ENCODE measurements at regions not wholly inside any gene's neighbourhood (a gene's known extent, or its start where the extent isn't known, plus 50 kb on each side); places are given as distances from the start of the nearest gene placed in this dataset.
A peak's percentile ranks its signal among the peaks of the same experiment; 100 is the strongest.
"Not testable (repeated sequence)": the region's sequence is repeated elsewhere in the genome, so short reads cannot be mapped to it uniquely, and the experiment has no call there.

DNA sequence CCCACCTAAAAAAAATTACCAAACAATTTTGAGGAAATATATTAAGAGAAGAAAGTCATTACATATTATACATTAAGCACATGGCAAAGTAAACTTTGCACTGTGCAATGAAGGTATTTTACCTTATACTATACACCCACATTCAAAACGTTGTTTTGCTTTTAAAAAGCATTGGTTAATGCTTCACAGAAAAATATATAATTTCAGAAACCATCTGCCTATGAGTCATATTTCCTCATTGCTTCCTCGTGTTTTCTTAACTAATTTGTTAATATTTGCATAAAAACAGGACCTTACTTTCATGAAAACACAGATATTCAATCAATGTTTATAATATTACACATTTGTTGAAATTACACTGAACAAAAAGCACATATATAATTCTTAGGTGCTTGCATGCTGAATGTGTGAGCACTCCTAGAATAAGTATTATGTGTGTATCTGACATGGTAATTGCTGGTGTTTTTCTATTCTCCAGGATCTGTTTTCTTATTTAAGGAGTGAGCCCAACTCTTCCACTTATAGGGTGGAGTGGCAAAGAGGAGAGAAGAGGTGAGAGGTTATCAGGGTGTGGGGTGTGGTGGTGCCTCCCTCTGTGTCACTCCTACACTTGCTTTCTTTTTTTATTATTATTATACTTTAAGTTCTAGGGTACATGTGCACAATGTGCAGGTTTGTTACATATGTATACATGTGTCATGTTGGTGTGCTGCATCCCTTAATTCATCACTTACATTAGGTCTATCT, 95.1 kb upstream of the IQCM start:
- ChIA-PET CTCF (no interaction called here), POLR2A (no interaction called here)
- Histone ChIP-seq H3K27ac (ENCODE audit: insufficient read depth in 1 of 2, low read depth in 1 of 2, low read length in 2 of 2, poor library complexity in 1 of 2, severe bottlenecking in 2 of 2) (no peak overlapping the region), H3K9me3 (ENCODE audit: control extremely low read depth in 1 of 5, control insufficient read depth in 4 of 5, insufficient read depth in 2 of 5, low read depth in 1 of 5, low read length in 4 of 5) (no peaks in the 10 kb centered on the region), H3K4me1 (ENCODE audit: control extremely low read depth in 1 of 4, control insufficient read depth in 4 of 4, insufficient read depth in 4 of 4, low read length in 3 of 4) (no peaks in the 10 kb centered on the region), H3K4me3 (ENCODE audit: control insufficient read depth in 1 of 7, extremely low read depth in 1 of 7, insufficient read depth in 4 of 7, low read depth in 2 of 7, low read length in 6 of 7) (no peak overlapping the region), H3K36me3 (ENCODE audit: control insufficient read depth in 4 of 4, insufficient read depth in 4 of 4, low read length in 3 of 4) (no peaks in the 10 kb centered on the region), H3K27me3 (replicated peaks in 2 of 5; ENCODE audit: control insufficient read depth in 4 of 5, insufficient read depth in 5 of 5, low read length in 4 of 5) (no peaks in the 10 kb centered on the region)
- no CpG with 5 or more reads among the region's 2 CpGs for WGBS (ENCODE audit: insufficient coverage)
- no peak for DNase-seq

DNA sequence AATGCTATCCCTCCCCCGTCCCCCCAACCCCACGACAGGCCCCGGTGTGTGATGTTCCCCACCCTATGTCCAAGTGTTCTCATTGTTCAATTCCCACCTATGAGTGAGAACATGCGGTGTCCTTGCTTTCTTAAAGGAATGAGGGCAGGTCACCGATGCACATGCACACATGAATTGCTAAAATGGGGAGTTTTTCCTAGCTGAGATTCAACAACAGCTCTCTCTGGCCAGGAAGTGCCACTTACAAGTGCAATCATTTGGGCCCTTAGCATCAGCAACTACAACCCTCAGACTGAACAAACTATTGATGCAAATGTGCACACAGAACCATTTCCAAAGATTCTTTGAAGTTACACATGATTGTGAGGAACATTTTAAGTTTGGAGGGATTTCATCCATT, 95.7 kb upstream of the IQCM start:
- no peak overlapping the region for H3K27ac ChIP-seq (ENCODE audit: insufficient read depth in 1 of 2, low read depth in 1 of 2, low read length in 2 of 2, poor library complexity in 1 of 2, severe bottlenecking in 2 of 2)
- WGBS (ENCODE audit: insufficient coverage), result 95% methylated on average over 5 of the region's 5 CpGs
- no peaks in the 10 kb centered on the region for H3K9me3 ChIP-seq (ENCODE audit: control extremely low read depth in 1 of 5, control insufficient read depth in 4 of 5, insufficient read depth in 2 of 5, low read depth in 1 of 5, low read length in 4 of 5)
- CTCF ChIA-PET, result no interaction called here
- H3K4me3 ChIP-seq (ENCODE audit: control insufficient read depth in 1 of 7, extremely low read depth in 1 of 7, insufficient read depth in 4 of 7, low read depth in 2 of 7, low read length in 6 of 7), result no peak overlapping the region
- DNase-seq, result no peak
- POLR2A ChIA-PET, result no interaction called here
- no peaks in the 10 kb centered on the region for H3K36me3 ChIP-seq (ENCODE audit: control insufficient read depth in 4 of 4, insufficient read depth in 4 of 4, low read length in 3 of 4)
- H3K4me1 ChIP-seq (ENCODE audit: control extremely low read depth in 1 of 4, control insufficient read depth in 4 of 4, insufficient read depth in 4 of 4, low read length in 3 of 4), result no peaks in the 10 kb centered on the region
- H3K27me3 ChIP-seq (replicated peaks in 2 of 5; ENCODE audit: control insufficient read depth in 4 of 5, insufficient read depth in 5 of 5, low read length in 4 of 5), result no peaks in the 10 kb centered on the region

DNA sequence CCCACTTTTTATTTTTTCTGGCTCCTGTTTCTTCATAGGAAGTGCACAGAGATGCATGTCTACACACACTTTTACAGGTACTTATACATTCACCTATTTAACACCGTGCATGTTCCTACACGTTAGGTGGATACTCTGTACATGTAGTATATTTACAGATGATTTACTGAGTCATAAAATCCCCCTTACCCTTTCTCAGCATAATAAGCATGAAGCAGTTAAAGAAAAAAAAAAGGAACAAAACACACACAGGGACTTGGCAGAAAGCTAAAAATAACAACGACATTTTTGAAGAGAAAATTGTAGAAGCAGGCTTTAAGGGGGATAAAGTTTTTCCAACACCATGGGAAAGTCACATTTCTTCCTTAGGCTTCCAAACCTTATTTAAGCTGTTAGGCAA, 96.4 kb upstream of the IQCM start:
- WGBS (ENCODE audit: insufficient coverage), result 0% methylated on average over 1 of the region's 3 CpGs
- Histone ChIP-seq H3K27ac (ENCODE audit: insufficient read depth in 1 of 2, low read depth in 1 of 2, low read length in 2 of 2, poor library complexity in 1 of 2, severe bottlenecking in 2 of 2) (no peak overlapping the region), H3K27me3 (replicated peaks in 2 of 5; ENCODE audit: control insufficient read depth in 4 of 5, insufficient read depth in 5 of 5, low read length in 4 of 5) (no peaks in the 10 kb centered on the region), H3K4me3 (ENCODE audit: control insufficient read depth in 1 of 7, extremely low read depth in 1 of 7, insufficient read depth in 4 of 7, low read depth in 2 of 7, low read length in 6 of 7) (no peak overlapping the region), H3K36me3 (ENCODE audit: control insufficient read depth in 4 of 4, insufficient read depth in 4 of 4, low read length in 3 of 4) (no peaks in the 10 kb centered on the region), H3K4me1 (ENCODE audit: control extremely low read depth in 1 of 4, control insufficient read depth in 4 of 4, insufficient read depth in 4 of 4, low read length in 3 of 4) (no peaks in the 10 kb centered on the region), H3K9me3 (ENCODE audit: control extremely low read depth in 1 of 5, control insufficient read depth in 4 of 5, insufficient read depth in 2 of 5, low read depth in 1 of 5, low read length in 4 of 5) (no peaks in the 10 kb centered on the region)
- DNase-seq, result no peak
- ChIA-PET POLR2A (no interaction called here), CTCF (no interaction called here)

DNA sequence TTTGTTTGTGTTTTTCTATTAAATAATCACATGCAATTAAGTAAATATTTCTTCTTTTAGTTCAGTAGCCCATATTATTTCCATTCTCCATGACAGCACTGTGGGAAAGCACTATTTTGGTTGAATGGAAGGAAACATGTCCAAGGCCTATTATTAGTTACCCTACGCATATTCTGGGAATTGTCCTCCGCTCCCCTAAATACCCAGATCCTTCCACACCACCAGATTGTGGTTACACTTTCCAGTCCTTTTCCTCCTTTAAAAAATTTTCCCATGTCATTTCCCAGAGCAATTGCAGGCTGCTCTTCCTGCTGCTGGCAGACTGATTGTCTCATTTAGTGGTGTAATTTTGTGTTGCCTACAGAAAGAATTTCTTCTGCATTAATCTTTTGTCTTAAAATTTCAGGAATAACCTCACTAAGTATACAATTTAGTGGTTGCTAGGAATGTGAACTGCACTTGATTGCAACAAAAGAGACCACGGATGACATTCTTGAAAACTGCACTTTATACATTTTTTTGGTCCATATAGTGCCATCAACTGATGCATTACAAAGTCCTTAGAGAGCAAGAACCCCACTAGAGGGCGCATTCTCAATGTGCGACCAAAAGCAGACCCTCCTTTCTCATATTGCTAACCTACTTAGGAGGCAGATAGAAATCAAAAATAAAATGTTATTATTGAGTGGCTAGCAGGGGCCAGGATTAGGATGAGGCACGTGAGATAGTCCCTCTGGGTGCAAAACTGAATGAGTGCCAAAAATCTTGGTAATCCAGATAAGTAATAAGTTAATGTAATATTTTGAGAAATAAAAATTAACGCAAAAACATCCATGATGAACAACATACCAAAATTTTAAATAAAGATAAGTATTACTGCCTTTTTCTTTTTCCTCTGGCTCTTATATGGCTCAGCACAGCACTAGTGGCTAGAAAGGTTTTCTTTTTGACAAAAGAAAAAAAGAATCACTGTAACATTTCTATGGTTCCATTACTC, 98.8 kb upstream of the IQCM start:
- no peak overlapping the region for H3K27ac ChIP-seq (ENCODE audit: insufficient read depth in 1 of 2, low read depth in 1 of 2, low read length in 2 of 2, poor library complexity in 1 of 2, severe bottlenecking in 2 of 2)
- H3K4me1 ChIP-seq (ENCODE audit: control extremely low read depth in 1 of 4, control insufficient read depth in 4 of 4, insufficient read depth in 4 of 4, low read length in 3 of 4), result no peaks in the 10 kb centered on the region
- no peaks in the 10 kb centered on the region for H3K9me3 ChIP-seq (ENCODE audit: control extremely low read depth in 1 of 5, control insufficient read depth in 4 of 5, insufficient read depth in 2 of 5, low read depth in 1 of 5, low read length in 4 of 5)
- no peaks in the 10 kb centered on the region for H3K27me3 ChIP-seq (replicated peaks in 2 of 5; ENCODE audit: control insufficient read depth in 4 of 5, insufficient read depth in 5 of 5, low read length in 4 of 5)
- H3K36me3 ChIP-seq (ENCODE audit: control insufficient read depth in 4 of 4, insufficient read depth in 4 of 4, low read length in 3 of 4), result no peaks in the 10 kb centered on the region
- no peak overlapping the region for H3K4me3 ChIP-seq (ENCODE audit: control insufficient read depth in 1 of 7, extremely low read depth in 1 of 7, insufficient read depth in 4 of 7, low read depth in 2 of 7, low read length in 6 of 7)
- 67% methylated on average over 2 of the region's 7 CpGs for WGBS (ENCODE audit: insufficient coverage)
- DNase-seq, result peak; percentile 38 to 69 (median 58)
- ChIA-PET CTCF (no interaction called here), POLR2A (no interaction called here)

DNA sequence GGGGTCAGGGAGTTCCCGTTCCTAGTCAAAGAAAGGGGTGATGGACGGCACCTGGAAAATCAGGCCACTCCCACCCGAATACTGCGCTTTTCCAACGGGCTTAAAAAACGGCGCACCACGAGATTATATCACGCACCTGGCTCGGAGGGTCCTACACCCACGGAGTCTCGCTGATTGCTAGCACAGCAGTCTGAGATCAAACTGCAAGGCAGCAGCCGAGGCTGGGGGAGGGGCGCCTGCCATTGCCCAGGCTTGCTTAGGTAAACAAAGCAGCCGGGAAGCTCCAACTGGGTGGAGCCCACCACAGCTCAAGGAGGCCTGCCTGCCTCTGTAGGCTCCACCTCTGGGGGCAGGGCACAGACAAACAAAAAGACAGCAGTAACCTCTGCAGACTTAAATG, 100.1 kb upstream of the IQCM start:
- POLR2A ChIA-PET; H3K36me3 ChIP-seq (ENCODE audit: control insufficient read depth in 4 of 4, insufficient read depth in 4 of 4, low read length in 3 of 4); DNase-seq; H3K9me3 ChIP-seq (ENCODE audit: control extremely low read depth in 1 of 5, control insufficient read depth in 4 of 5, insufficient read depth in 2 of 5, low read depth in 1 of 5, low read length in 4 of 5); CTCF ChIA-PET; H3K27me3 ChIP-seq (replicated peaks in 2 of 5; ENCODE audit: control insufficient read depth in 4 of 5, insufficient read depth in 5 of 5, low read length in 4 of 5); H3K4me3 ChIP-seq (ENCODE audit: control insufficient read depth in 1 of 7, extremely low read depth in 1 of 7, insufficient read depth in 4 of 7, low read depth in 2 of 7, low read length in 6 of 7); H3K27ac ChIP-seq (ENCODE audit: insufficient read depth in 1 of 2, low read depth in 1 of 2, low read length in 2 of 2, poor library complexity in 1 of 2, severe bottlenecking in 2 of 2); H3K4me1 ChIP-seq (ENCODE audit: control extremely low read depth in 1 of 4, control insufficient read depth in 4 of 4, insufficient read depth in 4 of 4, low read length in 3 of 4): not testable (repeated sequence)
- 100% methylated on average over 3 of the region's 15 CpGs for WGBS (ENCODE audit: insufficient coverage)

DNA sequence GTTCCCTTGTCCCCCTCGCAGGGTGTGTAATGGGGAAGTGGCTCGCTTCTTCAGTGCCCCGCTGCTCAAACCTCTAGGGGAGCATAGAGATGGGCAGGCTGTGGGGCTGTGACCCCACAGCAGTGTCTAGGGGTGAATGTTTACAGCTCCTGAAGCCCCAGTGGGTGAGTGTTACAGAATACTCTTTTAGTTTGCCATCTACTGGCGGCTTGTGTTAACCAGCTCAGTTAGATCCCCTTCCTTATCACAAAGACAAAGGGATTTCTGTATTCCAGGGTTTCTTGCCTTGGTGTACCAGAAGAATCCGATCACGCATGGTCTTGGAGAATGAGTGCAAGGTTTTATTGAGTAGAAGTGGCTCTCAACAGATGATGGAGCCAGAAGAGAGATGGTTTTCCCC, 108.1 kb upstream of the IQCM start:
- POLR2A ChIA-PET, result no interaction called here
- no peaks in the 10 kb centered on the region for H3K36me3 ChIP-seq (ENCODE audit: control insufficient read depth in 4 of 4, insufficient read depth in 4 of 4, low read length in 3 of 4)
- 100% methylated on average over 5 of the region's 6 CpGs for WGBS (ENCODE audit: insufficient coverage)

DNA sequence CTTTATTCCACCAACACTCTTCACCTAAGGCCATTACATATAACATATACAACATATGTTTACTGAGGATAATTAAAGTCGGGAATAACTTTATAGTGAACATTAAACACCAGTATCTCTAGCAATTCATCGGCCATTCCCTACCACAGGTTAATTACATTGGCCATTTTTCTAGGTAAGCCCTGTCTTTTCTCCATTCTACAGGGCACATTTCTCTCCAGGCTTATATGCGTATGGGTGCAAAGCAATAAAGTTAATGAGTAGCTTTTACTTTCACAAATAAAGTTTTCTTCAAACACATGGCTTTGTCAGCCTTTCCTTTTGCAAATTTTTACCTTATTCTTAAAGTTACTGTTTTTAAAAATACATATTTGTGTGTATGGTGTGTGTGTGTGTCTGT, 111.9 kb upstream of the IQCM start:
- no peaks in the 10 kb centered on the region for H3K27me3 ChIP-seq (replicated peaks in 2 of 5; ENCODE audit: control insufficient read depth in 4 of 5, insufficient read depth in 5 of 5, low read length in 4 of 5)
- POLR2A ChIA-PET, result no interaction called here
- H3K4me1 ChIP-seq (ENCODE audit: control extremely low read depth in 1 of 4, control insufficient read depth in 4 of 4, insufficient read depth in 4 of 4, low read length in 3 of 4), result no peaks in the 10 kb centered on the region
- 100% methylated on average over 1 of the region's 3 CpGs for WGBS (ENCODE audit: insufficient coverage)
- H3K9me3 ChIP-seq (ENCODE audit: control extremely low read depth in 1 of 5, control insufficient read depth in 4 of 5, insufficient read depth in 2 of 5, low read depth in 1 of 5, low read length in 4 of 5), result no peaks in the 10 kb centered on the region
- CTCF ChIA-PET, result no interaction called here
- no peaks in the 10 kb centered on the region for H3K36me3 ChIP-seq (ENCODE audit: control insufficient read depth in 4 of 4, insufficient read depth in 4 of 4, low read length in 3 of 4)
- H3K27ac ChIP-seq (ENCODE audit: insufficient read depth in 1 of 2, low read depth in 1 of 2, low read length in 2 of 2, poor library complexity in 1 of 2, severe bottlenecking in 2 of 2), result no peak overlapping the region
- no peak for DNase-seq
- no peak overlapping the region for H3K4me3 ChIP-seq (ENCODE audit: control insufficient read depth in 1 of 7, extremely low read depth in 1 of 7, insufficient read depth in 4 of 7, low read depth in 2 of 7, low read length in 6 of 7)

More for the DNA sequence above, 108.1 kb upstream of the IQCM start:
- Histone ChIP-seq H3K4me3 (ENCODE audit: control insufficient read depth in 1 of 7, extremely low read depth in 1 of 7, insufficient read depth in 4 of 7, low read depth in 2 of 7, low read length in 6 of 7) (no peak overlapping the region), H3K27me3 (replicated peaks in 2 of 5; ENCODE audit: control insufficient read depth in 4 of 5, insufficient read depth in 5 of 5, low read length in 4 of 5) (no peaks in the 10 kb centered on the region), H3K27ac (ENCODE audit: insufficient read depth in 1 of 2, low read depth in 1 of 2, low read length in 2 of 2, poor library complexity in 1 of 2, severe bottlenecking in 2 of 2) (no peak overlapping the region), H3K9me3 (ENCODE audit: control extremely low read depth in 1 of 5, control insufficient read depth in 4 of 5, insufficient read depth in 2 of 5, low read depth in 1 of 5, low read length in 4 of 5) (no peaks in the 10 kb centered on the region), H3K4me1 (ENCODE audit: control extremely low read depth in 1 of 4, control insufficient read depth in 4 of 4, insufficient read depth in 4 of 4, low read length in 3 of 4) (no peaks in the 10 kb centered on the region)
- CTCF ChIA-PET, result no interaction called here
- DNase-seq, result no peak

Measured in common myeloid progenitor, CD34-positive (primary cell).